ENCODE measurements at regions not wholly inside any gene's neighbourhood (a gene's known extent, or its start where the extent isn't known, plus 50 kb on each side); places are given as distances from the start of the nearest gene placed in this dataset.

DNA sequence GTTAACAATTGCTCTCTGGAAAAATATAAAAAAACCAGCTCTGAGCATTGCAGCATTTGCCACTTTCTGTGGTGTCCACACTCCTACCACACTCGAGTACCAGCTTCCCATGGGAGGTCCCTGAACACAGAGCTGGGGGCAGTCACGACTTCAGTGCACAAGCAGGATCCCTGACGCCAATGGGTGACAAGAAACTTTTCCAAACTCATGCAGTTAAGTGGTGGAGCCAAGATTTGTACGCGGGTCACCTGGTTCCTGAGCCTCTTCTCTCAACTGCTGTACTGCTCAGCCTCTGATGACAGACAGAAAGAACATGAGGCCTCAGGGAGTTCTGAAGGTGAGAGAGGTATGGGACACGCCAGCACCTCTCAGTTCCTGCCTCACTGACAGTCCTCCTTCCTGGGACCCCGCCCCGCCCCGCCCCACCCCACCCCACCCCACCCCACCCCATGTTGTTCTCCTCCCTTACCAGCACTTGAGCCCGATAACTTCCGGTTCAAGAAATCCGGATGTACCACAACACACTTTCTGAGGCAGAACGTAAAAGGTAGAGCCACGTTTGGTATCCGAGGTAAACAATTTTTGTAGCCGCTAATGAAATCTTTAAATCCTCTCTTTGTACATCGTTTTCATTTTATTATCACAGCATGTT, 287.6 kb downstream of the MYCN start:
- Histone ChIP-seq H3K4me1 (ENCODE audit: insufficient read depth, low read length) (peaks cover 20% of the 10 kb centered on the region), H3K27ac (ENCODE audit: low read depth, low read length) (no peak overlapping the region), H3K9ac (ENCODE audit: low read depth, low read length) (no peak overlapping the region), H3K36me3 (ENCODE audit: insufficient read depth, low read length) (no peaks in the 10 kb centered on the region), H3K9me3 (ENCODE audit: insufficient read depth, low read depth, low read length) (no peaks in the 10 kb centered on the region), H3K4me3 (ENCODE audit: low read length) (no peak overlapping the region), H3K27me3 (ENCODE audit: insufficient read depth, low read length) (no peaks in the 10 kb centered on the region)
- 92% methylated on average over 13 of the region's 17 CpGs for WGBS

DNA sequence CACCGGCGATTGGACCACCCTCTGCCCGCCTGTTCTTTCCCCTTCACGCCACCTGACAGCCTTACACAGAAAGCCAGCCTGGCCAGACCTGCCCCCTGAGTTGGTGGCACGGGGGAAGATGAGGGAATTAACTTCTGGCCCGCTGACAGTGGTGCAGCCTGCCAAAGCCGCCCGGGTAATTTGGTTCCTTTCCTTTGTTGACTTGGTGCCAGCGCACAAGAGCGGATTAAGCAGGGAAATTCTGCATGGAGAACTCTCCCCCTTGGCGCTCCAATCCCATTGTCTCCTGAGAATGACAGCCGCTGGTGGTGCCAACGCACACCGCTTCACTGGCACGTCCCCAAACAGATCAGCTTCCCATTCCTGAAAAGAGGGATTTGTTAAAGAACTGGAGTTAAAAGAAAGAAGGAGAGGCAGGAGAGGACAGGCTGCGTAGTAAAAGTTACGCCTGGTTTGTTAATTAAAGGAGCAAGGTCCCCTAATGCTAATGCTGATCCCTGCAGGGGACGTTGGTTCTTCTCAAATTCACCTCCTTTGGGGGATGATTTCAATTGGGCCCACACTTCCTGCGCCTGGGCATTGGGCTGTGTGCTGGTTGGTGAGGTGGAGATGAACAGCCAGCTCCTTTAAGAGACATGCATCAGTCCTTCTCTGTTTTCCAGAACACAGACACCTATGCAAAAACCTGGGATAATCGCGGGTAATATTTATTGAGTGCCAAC, 286.8 kb downstream of the MYCN start:
- 75% methylated on average over 21 of the region's 21 CpGs for WGBS
- H3K4me3 ChIP-seq (ENCODE audit: low read length), result no peak overlapping the region
- H3K9me3 ChIP-seq (ENCODE audit: insufficient read depth, low read depth, low read length), result no peaks in the 10 kb centered on the region
- no peaks in the 10 kb centered on the region for H3K27me3 ChIP-seq (ENCODE audit: insufficient read depth, low read length)
- H3K27ac ChIP-seq (ENCODE audit: low read depth, low read length), result no peak overlapping the region
- H3K9ac ChIP-seq (ENCODE audit: low read depth, low read length), result no peak overlapping the region
- H3K36me3 ChIP-seq (ENCODE audit: insufficient read depth, low read length), result no peaks in the 10 kb centered on the region
- peaks cover 25% of the 10 kb centered on the region for H3K4me1 ChIP-seq (ENCODE audit: insufficient read depth, low read length)

GRCh38 chr2:16226381-16226780, 286.0 kb downstream of the MYCN start:
- no peak overlapping the region for H3K27ac ChIP-seq (ENCODE audit: low read depth, low read length)
- H3K9me3 ChIP-seq (ENCODE audit: insufficient read depth, low read depth, low read length), result no peaks in the 10 kb centered on the region
- H3K27me3 ChIP-seq (ENCODE audit: insufficient read depth, low read length), result no peaks in the 10 kb centered on the region
- WGBS, result 80% methylated on average over 3 of the region's 3 CpGs
- H3K4me1 ChIP-seq (ENCODE audit: insufficient read depth, low read length), result peaks cover 25% of the 10 kb centered on the region
- no peaks in the 10 kb centered on the region for H3K36me3 ChIP-seq (ENCODE audit: insufficient read depth, low read length)
- H3K4me3 ChIP-seq (ENCODE audit: low read length), result no peak overlapping the region
- no peak overlapping the region for H3K9ac ChIP-seq (ENCODE audit: low read depth, low read length)

DNA sequence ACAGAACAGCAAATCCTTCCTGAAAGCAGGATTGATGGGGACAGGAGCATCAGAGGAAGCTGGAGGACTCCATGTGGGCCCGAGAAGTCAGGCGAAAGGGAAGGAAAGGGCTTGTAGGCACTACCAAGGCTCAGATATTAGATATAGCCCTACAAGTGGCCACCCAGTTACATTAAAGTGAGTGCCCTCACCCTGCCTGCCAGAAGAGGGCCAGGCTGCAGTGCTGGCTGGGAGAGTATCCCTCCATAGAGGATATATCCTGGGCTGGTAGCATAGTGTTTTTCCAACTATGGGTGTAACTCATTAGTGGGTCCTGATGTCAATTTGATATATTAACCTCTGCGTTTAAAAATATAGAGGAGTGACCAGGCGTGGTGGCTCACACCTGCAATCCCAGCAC, 285.2 kb downstream of the MYCN start:
- no peaks in the 10 kb centered on the region for H3K9me3 ChIP-seq (ENCODE audit: insufficient read depth, low read depth, low read length)
- no peak overlapping the region for H3K4me3 ChIP-seq (ENCODE audit: low read length)
- no peaks in the 10 kb centered on the region for H3K36me3 ChIP-seq (ENCODE audit: insufficient read depth, low read length)
- no peaks in the 10 kb centered on the region for H3K27me3 ChIP-seq (ENCODE audit: insufficient read depth, low read length)
- H3K27ac ChIP-seq (ENCODE audit: low read depth, low read length), result no peak overlapping the region
- peaks cover 25% of the 10 kb centered on the region for H3K4me1 ChIP-seq (ENCODE audit: insufficient read depth, low read length)
- H3K9ac ChIP-seq (ENCODE audit: low read depth, low read length), result no peak overlapping the region
- WGBS, result 96% methylated on average over 4 of the region's 4 CpGs

DNA sequence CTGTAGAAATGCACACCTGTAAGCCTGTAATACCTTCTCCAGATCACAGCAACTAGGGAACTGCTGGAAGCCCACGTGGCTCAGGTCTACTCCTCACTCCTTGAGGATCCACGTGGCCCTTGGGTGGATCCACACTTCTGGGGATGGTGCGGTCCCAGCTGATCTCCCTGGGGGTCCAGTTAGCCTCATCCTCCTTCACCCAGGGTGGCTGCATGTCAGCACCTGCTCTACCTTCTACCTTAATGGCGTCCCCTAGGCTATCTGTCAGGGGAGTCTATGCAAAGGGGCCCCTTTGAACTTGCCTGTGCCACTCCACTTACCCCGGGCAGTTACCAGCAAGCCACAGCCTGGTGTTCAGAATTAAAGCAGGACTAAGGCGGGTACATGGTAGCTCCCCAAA, 284.7 kb downstream of the MYCN start:
- H3K36me3 ChIP-seq (ENCODE audit: insufficient read depth, low read length), result no peaks in the 10 kb centered on the region
- H3K9ac ChIP-seq (ENCODE audit: low read depth, low read length), result no peak overlapping the region
- H3K9me3 ChIP-seq (ENCODE audit: insufficient read depth, low read depth, low read length), result no peaks in the 10 kb centered on the region
- H3K4me3 ChIP-seq (ENCODE audit: low read length), result no peak overlapping the region
- H3K27me3 ChIP-seq (ENCODE audit: insufficient read depth, low read length), result no peaks in the 10 kb centered on the region
- peaks cover 25% of the 10 kb centered on the region for H3K4me1 ChIP-seq (ENCODE audit: insufficient read depth, low read length)
- H3K27ac ChIP-seq (ENCODE audit: low read depth, low read length), result no peak overlapping the region
- 94% methylated on average over 6 of the region's 6 CpGs for WGBS

DNA sequence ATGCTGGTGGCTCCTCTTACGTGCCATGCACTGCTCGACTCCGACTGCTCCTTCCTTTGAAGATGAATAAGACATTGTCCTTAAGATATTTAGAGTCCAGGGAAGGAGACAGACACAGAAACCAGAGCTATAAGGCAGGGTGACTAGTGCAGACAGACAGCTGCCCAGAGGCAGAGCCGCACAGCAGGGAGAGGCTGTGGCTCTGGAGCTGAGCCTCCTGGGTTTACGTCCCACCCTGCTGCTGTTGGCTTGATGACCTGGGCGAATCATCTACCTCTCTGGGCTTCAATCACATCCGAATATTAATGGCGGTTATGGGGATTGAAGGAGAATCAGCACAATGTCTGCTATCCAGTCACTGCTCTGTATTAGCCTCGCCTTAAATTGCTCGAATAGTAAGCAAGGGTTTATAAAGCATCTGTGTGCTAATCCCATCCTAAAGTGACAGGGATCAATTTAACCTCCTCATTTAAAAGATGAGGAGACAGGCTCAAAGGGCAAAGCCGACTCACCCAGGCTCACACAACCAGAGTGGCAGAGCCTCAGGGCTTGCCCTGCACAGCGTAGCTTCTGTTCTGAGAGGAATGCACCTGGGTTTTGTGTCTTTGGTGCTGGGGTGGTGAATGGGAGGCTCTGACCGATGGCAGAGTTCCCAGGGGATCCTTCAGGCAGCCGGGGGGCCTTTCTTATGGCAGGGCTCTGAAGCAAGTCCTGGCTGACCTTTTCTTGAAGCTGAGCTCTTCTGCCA, 284.1 kb downstream of the MYCN start:
- Histone ChIP-seq H3K9me3 (ENCODE audit: insufficient read depth, low read depth, low read length) (no peaks in the 10 kb centered on the region), H3K27ac (ENCODE audit: low read depth, low read length) (no peak overlapping the region), H3K27me3 (ENCODE audit: insufficient read depth, low read length) (no peaks in the 10 kb centered on the region), H3K4me1 (ENCODE audit: insufficient read depth, low read length) (peaks cover 25% of the 10 kb centered on the region), H3K36me3 (ENCODE audit: insufficient read depth, low read length) (no peaks in the 10 kb centered on the region), H3K4me3 (ENCODE audit: low read length) (no peak overlapping the region), H3K9ac (ENCODE audit: low read depth, low read length) (no peak overlapping the region)
- WGBS, result 92% methylated on average over 13 of the region's 14 CpGs

GRCh38 chr2:16223841-16224177, 283.5 kb downstream of the MYCN start:
- no peaks in the 10 kb centered on the region for H3K9me3 ChIP-seq (ENCODE audit: insufficient read depth, low read depth, low read length)
- no peak overlapping the region for H3K4me3 ChIP-seq (ENCODE audit: low read length)
- H3K27ac ChIP-seq (ENCODE audit: low read depth, low read length), result no peak overlapping the region; the same call in 1 of the 2 replicates
- 83% methylated on average over 3 of the region's 3 CpGs for WGBS
- H3K36me3 ChIP-seq (ENCODE audit: insufficient read depth, low read length), result no peaks in the 10 kb centered on the region
- no peaks in the 10 kb centered on the region for H3K27me3 ChIP-seq (ENCODE audit: insufficient read depth, low read length)
- peaks cover 28% of the 10 kb centered on the region for H3K4me1 ChIP-seq (ENCODE audit: insufficient read depth, low read length)
- no peak overlapping the region for H3K9ac ChIP-seq (ENCODE audit: low read depth, low read length)

GRCh38 chr2:16223161-16223840, 283.0 kb downstream of the MYCN start:
- H3K4me1 ChIP-seq (ENCODE audit: insufficient read depth, low read length), result peaks cover 29% of the 10 kb centered on the region
- WGBS, result 59% methylated on average over 13 of the region's 13 CpGs
- no peaks in the 10 kb centered on the region for H3K27me3 ChIP-seq (ENCODE audit: insufficient read depth, low read length)

GRCh38 chr2:16222326-16222725, 282.0 kb downstream of the MYCN start:
- Histone ChIP-seq H3K4me1 (ENCODE audit: insufficient read depth, low read length) (peaks cover 26% of the 10 kb centered on the region), H3K9me3 (ENCODE audit: insufficient read depth, low read depth, low read length) (no peaks in the 10 kb centered on the region), H3K9ac (ENCODE audit: low read depth, low read length) (no peak overlapping the region), H3K36me3 (ENCODE audit: insufficient read depth, low read length) (no peaks in the 10 kb centered on the region), H3K4me3 (ENCODE audit: low read length) (no peak overlapping the region), H3K27ac (ENCODE audit: low read depth, low read length) (peak overlapping the region; percentile 50; the same call in 1 of the 2 replicates), H3K27me3 (ENCODE audit: insufficient read depth, low read length) (no peaks in the 10 kb centered on the region)
- 97% methylated on average over 2 of the region's 2 CpGs for WGBS

More at GRCh38 chr2:16223161-16223840, 283.0 kb downstream of the MYCN start:
- Histone ChIP-seq H3K9me3 (ENCODE audit: insufficient read depth, low read depth, low read length) (no peaks in the 10 kb centered on the region), H3K36me3 (ENCODE audit: insufficient read depth, low read length) (no peaks in the 10 kb centered on the region), H3K9ac (ENCODE audit: low read depth, low read length) (no peak overlapping the region), H3K4me3 (ENCODE audit: low read length) (no peak overlapping the region), H3K27ac (ENCODE audit: low read depth, low read length) (peak overlapping the region; percentile 50; the same call in 1 of the 2 replicates)

DNA sequence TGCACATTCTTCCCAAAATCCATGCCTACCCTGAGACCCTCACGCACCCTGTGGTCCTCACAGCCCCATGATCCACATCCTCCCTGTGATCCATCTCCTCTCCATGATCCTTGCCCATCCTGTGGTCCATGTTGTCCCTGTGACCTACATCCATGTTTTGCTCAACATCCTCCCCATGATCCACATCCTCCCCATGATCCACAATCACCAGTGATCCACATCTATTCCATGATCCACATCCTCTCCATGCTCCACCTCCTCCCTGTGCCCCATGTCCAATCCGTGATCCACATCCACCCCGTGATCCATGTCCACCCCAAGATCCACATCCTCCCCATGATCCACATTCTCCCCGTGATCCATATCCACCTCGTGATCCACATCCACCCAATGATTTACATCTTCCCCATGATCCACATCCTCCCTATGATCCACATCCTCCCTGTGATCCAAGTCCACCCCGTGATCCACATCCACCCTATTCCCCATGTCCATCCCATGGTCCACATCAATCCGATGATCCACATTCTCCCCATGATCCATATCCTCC, 281.2 kb downstream of the MYCN start:
- peaks cover 18% of the 10 kb centered on the region for H3K4me1 ChIP-seq (ENCODE audit: insufficient read depth, low read length)
- H3K9me3 ChIP-seq (ENCODE audit: insufficient read depth, low read depth, low read length), result no peaks in the 10 kb centered on the region
- 82% methylated on average over 7 of the region's 7 CpGs for WGBS
- H3K4me3 ChIP-seq (ENCODE audit: low read length), result no peak overlapping the region
- no peak overlapping the region for H3K27ac ChIP-seq (ENCODE audit: low read depth, low read length)
- no peaks in the 10 kb centered on the region for H3K27me3 ChIP-seq (ENCODE audit: insufficient read depth, low read length)
- no peak overlapping the region for H3K9ac ChIP-seq (ENCODE audit: low read depth, low read length)
- H3K36me3 ChIP-seq (ENCODE audit: insufficient read depth, low read length), result no peaks in the 10 kb centered on the region
